HTR-8/SVneo (cell line): ENCODE measurements at regions not wholly inside any gene's neighbourhood (a gene's known extent, or its start where the extent isn't known, plus 50 kb on each side); places are given as distances from the start of the nearest gene placed in this dataset.
A peak's percentile ranks its signal among the peaks of the same experiment; 100 is the strongest.

Source experiments
- DNase-seq: peaks from one replicate; pipeline ENCODE4 v3.0.0; 2011; ENCODE audit warnings: low spot score, mixed read lengths; ENCODE audit not compliant: insufficient read length
- FAIRE-seq: peaks from 2 replicates; lab custom pipeline; 2011; peaks lifted over from hg19 to GRCh38; lab: Jason Lieb, UNC

DNA sequence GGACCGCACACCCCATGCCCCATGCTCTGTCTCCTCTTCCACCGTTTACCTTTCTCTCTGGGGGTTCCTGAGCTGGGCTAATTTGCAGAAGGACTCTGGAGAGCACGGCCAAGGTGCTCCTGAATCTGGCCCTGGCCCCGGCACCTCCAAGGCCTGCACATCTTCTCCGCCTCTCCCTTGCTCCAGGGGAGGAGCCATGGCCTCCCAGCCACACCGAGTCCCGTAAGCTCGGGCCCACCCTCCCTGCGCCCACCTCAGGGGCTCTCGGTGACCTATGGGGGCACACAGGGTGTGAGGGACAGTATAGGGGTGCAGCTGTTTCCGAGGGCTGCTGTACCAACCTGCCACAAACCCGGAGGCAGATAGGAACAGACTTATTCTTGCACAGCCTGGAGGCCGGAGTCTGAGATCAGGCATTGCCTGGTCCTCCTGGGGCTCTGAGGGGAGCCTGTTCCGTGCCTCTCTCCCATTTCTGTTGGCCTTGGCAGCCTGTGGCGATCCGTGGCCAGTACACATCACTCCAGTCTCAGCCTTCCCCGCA, 127.3 kb upstream of the GPC1 start:
- DNase-seq (no peak), FAIRE-seq (no peak)

- DNase-seq (no peak), FAIRE-seq (peak; percentile 100)
Observed at GRCh38 chr2:240309214-240309613, 126.2 kb upstream of the GPC1 start.

DNA sequence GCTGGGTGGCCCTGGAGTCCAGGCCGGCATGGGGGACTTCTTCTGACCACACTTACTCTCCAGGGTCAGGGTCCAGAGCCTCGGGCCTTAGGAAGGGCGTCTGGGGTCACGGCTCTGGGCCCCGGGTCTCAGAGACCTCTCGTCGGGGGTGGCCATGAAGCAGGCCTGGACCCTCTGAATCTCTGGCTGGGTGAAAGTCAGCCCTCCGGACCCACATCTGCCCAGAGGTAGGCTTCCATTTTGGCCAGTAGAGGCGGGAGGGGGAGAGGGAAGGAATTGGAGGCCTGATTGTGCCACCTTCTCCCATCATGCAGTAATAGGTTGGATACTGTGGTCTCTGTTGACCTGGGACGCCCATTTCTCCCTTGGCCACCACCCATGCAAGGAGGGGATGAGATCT, 125.3 kb upstream of the GPC1 start:
- FAIRE-seq = no peak
- no peak for DNase-seq

- DNase-seq (no peak), FAIRE-seq (no peak)
Observed at GRCh38 chr2:240310645-240311044, 124.8 kb upstream of the GPC1 start.

- DNase-seq (no peak), FAIRE-seq (no peak)
Observed at GRCh38 chr2:240311821-240312220, 123.6 kb upstream of the GPC1 start.

DNA sequence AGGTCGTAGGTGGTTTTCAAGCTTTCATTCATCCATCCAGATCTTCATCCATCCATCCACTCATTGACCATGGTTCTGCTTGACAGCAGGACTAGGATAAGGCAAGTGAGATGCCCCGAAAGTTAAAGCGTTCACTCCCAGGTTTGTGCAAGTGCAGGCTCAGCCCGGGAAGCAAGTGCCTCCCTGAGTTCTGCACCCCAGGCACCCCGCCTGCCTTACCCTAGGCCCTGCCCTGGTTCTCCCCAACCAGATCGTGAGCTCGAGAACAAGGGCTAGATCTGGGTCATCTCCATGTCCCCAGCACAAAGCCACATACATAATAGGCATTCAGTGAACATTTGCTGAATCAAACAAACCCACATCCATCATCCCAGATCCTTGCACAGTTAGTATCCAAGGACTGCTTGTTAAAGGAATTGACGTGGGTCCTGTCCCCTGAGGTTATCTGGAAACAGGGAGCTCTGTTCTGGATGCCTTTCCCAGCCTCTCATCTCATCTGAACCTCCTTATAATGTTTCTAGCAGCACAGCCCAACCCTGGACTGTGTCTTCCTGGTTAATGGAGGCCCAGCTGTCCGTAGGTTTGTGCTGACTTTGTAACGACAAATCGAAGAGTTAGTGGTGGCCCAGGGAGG, 116.1 kb upstream of the GPC1 start:
- no peak for DNase-seq
- no peak for FAIRE-seq

GRCh38 chr2:240319855-240320203, 115.6 kb upstream of the GPC1 start:
- no peak for DNase-seq
- no peak for FAIRE-seq

GRCh38 chr2:240320204-240320993, 115.1 kb upstream of the GPC1 start:
- FAIRE-seq = peak; percentile 96

DNA sequence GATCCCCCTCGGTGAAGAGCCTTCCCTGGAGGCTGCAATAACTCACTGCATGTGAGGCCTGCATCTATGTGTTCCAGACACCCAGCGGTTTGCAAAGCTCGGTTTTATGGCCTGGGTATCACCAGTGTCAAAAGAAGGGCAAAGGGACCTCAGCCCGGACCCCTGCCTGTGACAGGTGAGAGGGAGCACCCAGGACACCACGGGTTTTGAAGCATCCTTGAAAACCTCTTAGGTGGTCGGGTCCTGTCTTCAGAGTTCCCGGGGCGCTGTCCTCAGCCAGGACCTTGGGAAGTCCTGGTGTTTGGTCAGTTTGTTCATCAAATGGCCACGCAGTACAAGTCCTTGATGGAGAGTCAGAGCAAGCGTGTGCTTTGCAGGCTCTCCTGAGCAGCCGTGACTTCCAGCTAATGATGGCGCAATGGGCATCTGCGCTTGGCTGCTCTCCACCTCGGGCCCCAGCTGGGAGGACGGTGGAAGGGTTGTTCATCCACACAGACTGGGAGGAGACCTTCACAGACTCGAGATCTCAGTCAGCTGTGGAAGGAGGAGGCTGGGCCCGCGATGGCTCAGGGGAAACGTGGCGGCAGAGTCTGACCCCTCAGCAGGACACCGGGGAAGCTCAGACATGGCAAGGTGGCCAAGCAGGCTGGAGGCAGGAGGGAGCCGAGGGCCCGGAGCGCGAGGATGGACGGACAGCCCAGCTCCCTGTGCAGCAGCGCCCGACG, 113.1 kb upstream of the GPC1 start:
- FAIRE-seq (no peak), DNase-seq (no peak)

More at GRCh38 chr2:240320204-240320993, 115.1 kb upstream of the GPC1 start:
- DNase-seq = peak; percentile 83

DNA sequence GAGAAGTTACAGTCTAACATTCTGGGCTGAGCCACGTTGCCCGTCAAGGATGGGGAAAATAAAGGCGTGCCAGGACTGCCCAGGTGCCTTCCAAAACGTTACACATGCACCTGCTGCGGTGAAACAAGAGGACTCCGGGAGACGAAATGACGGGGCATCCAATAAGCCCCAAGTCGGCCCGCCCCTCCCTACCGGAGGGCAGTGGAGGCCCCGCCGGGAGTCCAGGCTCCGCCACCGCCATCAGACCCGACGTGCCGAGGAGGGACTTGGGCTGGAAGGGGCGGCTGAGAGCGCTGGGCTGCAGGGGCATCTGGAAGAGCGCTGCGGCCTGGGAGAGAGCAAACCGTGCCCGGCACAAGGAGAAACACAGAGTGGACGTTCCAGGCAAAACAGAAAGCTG, 112.5 kb upstream of the GPC1 start:
- DNase-seq = no peak
- no peak for FAIRE-seq

GRCh38 chr2:240323601-240324291, 111.7 kb upstream of the GPC1 start:
- DNase-seq = no peak
- FAIRE-seq = no peak

DNA sequence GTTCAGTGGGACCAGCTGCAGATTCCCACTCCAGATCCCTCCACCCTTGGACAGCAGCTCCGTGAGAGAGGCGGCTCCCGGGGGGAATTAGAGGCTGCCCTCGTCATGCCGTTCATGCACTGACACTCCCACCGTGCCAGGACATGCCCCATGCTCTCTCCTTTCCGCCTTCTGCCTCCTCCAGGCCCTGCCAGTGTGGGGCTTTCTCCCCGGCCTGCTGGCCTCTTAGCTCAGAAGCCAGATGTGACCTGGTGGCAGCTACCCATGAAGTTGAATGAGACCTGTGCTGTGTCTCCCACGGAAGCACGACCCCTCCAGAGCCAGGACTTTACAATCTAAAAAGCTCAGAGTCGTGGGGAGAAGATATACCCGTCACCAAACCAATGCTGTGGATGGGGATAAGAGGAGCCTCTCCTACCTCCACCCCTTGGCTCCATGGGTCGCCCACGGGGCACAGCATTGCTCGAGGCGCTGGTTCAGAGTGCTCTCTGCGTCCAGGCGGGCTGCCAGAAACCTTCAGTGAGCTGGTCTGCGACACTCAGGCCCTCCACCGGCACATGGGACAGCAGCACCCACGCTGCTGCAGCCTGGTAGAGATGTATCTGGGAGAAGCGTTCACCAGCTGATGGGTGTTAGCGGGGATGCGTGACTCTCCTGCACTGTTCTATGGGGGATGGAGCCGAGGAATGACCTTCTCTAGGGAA, 111.0 kb upstream of the GPC1 start:
- FAIRE-seq (no peak), DNase-seq (no peak)

GRCh38 chr2:240325016-240326007, 110.2 kb upstream of the GPC1 start:
- FAIRE-seq (no peak), DNase-seq (no peak)

- DNase-seq (no peak), FAIRE-seq (no peak)
Observed at GRCh38 chr2:240326246-240326645, 109.2 kb upstream of the GPC1 start.

GRCh38 chr2:240326886-240327285, 108.6 kb upstream of the GPC1 start:
- FAIRE-seq (no peak), DNase-seq (no peak)

- FAIRE-seq (no peak), DNase-seq (no peak)
Observed at GRCh38 chr2:240327566-240327965, 107.9 kb upstream of the GPC1 start.

DNA sequence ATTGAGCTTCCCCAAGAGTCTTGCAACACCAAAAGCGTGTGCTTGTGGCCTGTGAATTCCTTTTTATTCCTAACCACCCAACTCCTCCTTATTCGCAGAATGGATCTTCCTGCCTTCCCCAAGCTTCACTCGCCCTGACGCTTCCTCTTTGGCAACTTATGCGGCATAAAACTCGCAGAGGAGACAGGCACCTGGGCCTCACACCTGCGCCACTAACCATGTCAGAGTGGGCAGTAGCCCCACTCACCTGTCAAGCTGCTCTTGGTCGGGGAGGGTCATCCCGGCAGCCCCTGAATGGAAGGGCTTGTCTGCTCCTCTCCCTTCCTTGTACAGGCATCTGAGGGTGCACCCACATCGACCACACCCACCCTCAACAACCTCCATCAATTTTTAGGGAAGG, 106.9 kb upstream of the GPC1 start:
- FAIRE-seq (no peak), DNase-seq (no peak)

DNA sequence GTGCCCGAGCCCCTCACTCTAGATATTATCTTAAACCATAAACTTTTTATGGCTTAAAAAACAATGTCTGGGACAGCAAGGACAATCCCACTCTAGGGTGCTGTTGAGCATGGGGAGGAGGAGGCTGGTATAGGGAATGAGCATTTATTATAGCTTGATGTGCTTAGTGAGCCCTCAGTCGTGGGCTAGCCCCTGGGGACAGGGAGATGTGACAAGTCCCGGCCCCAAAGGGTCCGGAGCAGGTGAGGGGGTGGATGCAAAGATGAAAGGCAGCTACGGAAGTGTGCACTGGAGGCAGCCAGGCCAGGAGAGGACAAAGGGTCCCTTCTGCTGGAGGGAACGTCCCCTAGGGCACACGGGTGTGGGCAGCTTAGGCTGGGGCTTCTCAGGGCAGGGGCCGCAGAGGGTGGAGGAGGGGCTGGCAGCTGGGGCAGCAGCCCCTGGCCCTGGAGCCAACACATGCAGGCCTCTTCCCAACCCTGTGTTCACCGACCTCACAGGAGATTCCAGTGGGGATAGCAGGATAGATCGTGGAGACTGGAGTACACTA, 106.3 kb upstream of the GPC1 start:
- FAIRE-seq (no peak), DNase-seq (no peak)
